ENCODE measurements at regions not wholly inside any gene's neighbourhood (a gene's known extent, or its start where the extent isn't known, plus 50 kb on each side); places are given as distances from the start of the nearest gene placed in this dataset.

DNA sequence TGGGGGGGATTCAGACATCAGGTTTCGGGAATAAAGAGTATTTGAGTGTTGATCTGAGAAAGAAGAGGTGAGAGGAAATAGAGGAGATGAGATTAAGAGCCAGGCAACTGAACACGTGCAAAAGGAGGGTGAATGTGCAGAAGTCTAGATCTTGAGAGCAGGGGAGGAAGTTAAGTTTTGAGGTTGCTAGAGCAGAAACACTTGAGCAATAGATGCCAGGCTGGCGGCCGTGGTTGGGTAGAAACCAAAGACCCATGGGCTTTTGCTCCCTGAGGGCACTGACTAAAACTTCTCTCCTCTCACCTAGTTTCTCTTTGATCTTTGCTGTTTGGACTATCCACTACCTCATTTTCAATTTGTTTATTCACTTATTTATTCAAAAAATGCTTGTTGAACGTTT, 116.0 kb downstream of the CDC42EP3 start:
- Histone ChIP-seq H3K9me3 (ENCODE audit: control insufficient read depth, low read length) (no peaks in the 10 kb centered on the region), H3K27me3 (ENCODE audit: control insufficient read depth, insufficient read depth, low read length) (no peaks in the 10 kb centered on the region), H3K79me2 (no peaks in the 10 kb centered on the region), H3K4me3 (ENCODE audit: low read depth, low read length) (no peak overlapping the region), H3K4me1 (no peaks in the 10 kb centered on the region), H3K4me2 (ENCODE audit: low read length) (no peak overlapping the region), H3K27ac (no peak overlapping the region), H3K36me3 (ENCODE audit: control insufficient read depth, insufficient read depth, low read length) (no peaks in the 10 kb centered on the region), H3K9ac (no peak overlapping the region), H2AFZ (no peak overlapping the region)
- TF ChIP-seq, protein P1, sequence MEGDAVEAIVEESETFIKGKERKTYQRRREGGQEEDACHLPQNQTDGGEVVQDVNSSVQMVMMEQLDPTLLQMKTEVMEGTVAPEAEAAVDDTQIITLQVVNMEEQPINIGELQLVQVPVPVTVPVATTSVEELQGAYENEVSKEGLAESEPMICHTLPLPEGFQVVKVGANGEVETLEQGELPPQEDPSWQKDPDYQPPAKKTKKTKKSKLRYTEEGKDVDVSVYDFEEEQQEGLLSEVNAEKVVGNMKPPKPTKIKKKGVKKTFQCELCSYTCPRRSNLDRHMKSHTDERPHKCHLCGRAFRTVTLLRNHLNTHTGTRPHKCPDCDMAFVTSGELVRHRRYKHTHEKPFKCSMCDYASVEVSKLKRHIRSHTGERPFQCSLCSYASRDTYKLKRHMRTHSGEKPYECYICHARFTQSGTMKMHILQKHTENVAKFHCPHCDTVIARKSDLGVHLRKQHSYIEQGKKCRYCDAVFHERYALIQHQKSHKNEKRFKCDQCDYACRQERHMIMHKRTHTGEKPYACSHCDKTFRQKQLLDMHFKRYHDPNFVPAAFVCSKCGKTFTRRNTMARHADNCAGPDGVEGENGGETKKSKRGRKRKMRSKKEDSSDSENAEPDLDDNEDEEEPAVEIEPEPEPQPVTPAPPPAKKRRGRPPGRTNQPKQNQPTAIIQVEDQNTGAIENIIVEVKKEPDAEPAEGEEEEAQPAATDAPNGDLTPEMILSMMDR (IDR thresholded peaks at IDR 0.05) = no peak

DNA sequence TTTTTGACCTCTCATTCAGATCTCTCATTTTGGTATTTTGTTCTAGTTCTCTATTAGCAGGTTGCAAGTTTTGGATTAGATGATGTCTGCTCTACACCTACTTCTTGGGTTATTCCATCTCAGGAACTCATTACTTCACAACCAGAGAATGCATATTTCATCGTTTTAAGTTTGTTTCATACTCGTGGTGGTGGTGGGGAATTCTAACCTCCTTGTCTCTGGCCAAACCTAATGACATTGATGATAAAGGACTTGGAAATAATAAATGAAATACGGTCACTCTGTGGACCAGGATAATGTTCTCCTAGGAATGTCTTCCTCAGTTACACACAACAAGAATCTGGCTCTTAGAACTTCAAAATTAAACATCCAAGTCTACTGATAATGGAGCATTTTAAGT, 115.2 kb downstream of the CDC42EP3 start:
- Histone ChIP-seq H3K9ac (no peak overlapping the region), H3K27ac (no peak overlapping the region), H3K4me3 (ENCODE audit: low read depth, low read length) (no peak overlapping the region), H3K4me2 (ENCODE audit: low read length) (no peak overlapping the region), H3K9me3 (ENCODE audit: control insufficient read depth, low read length) (no peaks in the 10 kb centered on the region), H3K36me3 (ENCODE audit: control insufficient read depth, insufficient read depth, low read length) (no peaks in the 10 kb centered on the region), H3K27me3 (ENCODE audit: control insufficient read depth, insufficient read depth, low read length) (no peaks in the 10 kb centered on the region), H2AFZ (no peak overlapping the region), H3K4me1 (no peaks in the 10 kb centered on the region), H3K79me2 (no peaks in the 10 kb centered on the region)
- TF ChIP-seq, protein P1 (IDR thresholded peaks at IDR 0.05) = no peak

DNA sequence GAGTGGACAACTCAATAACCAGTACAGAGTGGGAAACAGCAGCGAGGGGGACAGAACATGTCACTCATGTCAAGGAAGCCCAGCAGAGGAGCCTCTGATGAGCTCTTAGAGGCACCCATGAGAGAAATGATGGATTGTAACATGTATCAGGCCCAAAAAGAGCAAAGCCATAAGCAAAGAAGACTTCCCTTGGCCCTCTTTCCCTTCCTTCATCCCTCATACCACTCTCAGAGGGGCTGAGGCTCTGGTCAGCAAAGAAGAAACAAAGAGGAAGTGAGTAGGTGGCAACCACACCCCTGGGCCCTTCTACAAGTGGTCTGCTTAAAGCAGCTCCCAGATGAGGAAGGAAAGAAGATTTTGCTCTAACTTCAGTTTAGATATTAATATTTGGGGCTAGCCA, 112.8 kb downstream of the CDC42EP3 start:
- Histone ChIP-seq H3K36me3 (ENCODE audit: control insufficient read depth, insufficient read depth, low read length) (no peaks in the 10 kb centered on the region), H3K79me2 (no peaks in the 10 kb centered on the region), H3K4me3 (ENCODE audit: low read depth, low read length) (no peak overlapping the region), H3K9me3 (ENCODE audit: control insufficient read depth, low read length) (no peaks in the 10 kb centered on the region), H3K27ac (no peak overlapping the region), H3K27me3 (ENCODE audit: control insufficient read depth, insufficient read depth, low read length) (no peaks in the 10 kb centered on the region), H3K9ac (no peak overlapping the region), H3K4me1 (no peaks in the 10 kb centered on the region), H3K4me2 (ENCODE audit: low read length) (no peak overlapping the region), H2AFZ (no peak overlapping the region)
- TF ChIP-seq, protein P1 (IDR thresholded peaks at IDR 0.05) = no peak

DNA sequence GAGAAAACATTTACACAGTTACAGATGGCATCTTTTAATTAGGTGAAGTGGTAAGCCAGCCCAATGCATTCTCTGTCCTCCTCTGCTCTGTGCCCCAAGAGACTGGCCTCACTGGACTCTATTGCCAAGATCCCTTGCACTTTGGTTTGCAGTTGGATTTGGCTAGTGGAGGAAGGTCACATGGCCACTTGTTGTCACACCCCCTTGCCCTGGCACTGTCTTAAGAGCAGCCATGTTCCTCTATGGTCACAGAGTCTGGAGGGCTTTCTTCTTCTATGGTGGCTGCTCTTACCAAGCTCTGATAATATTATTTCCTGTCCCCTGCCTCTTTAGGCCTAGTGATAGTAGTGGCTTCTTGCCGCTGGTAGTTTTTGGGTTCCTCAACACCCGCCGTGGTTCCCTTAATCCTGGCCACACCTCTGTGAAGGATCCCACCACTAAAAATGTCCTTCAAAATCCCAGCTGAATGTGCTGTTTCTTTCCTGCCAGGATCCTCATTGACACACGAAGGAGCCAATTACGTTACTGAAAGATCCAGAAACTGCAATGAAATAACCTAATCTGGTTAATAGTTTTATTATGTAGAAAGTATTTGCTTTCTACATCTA, 111.1 kb downstream of the CDC42EP3 start:
- H3K9ac ChIP-seq = no peak overlapping the region
- H2AFZ ChIP-seq = no peak overlapping the region
- H3K4me1 ChIP-seq = no peaks in the 10 kb centered on the region
- H3K36me3 ChIP-seq (ENCODE audit: control insufficient read depth, insufficient read depth, low read length) = no peaks in the 10 kb centered on the region
- H3K27me3 ChIP-seq (ENCODE audit: control insufficient read depth, insufficient read depth, low read length) = no peaks in the 10 kb centered on the region
- H3K4me2 ChIP-seq (ENCODE audit: low read length) = no peak overlapping the region
- TF ChIP-seq, protein P1 (IDR thresholded peaks at IDR 0.05) = no peak
- H3K9me3 ChIP-seq (ENCODE audit: control insufficient read depth, low read length) = no peaks in the 10 kb centered on the region
- H3K4me3 ChIP-seq (ENCODE audit: low read depth, low read length) = no peak overlapping the region
- H3K79me2 ChIP-seq = no peaks in the 10 kb centered on the region
- H3K27ac ChIP-seq = no peak overlapping the region

Measured in parathyroid adenoma (tissue), 2 donors.